ENCODE measurements at regions not wholly inside any gene's neighbourhood (a gene's known extent, or its start where the extent isn't known, plus 50 kb on each side); places are given as distances from the start of the nearest gene placed in this dataset.

GRCh38 chr2:123128951-123129350, 896.1 kb upstream of the CNTNAP5 start:
- Histone ChIP-seq H3K27me3 (ENCODE audit: low read depth, low read length) (no peaks in the 10 kb centered on the region), H3K4me3 (ENCODE audit: low read length) (no peak overlapping the region), H2AFZ (ENCODE audit: low read depth, low read length) (no peak overlapping the region), H3K4me1 (ENCODE audit: low read length) (no peaks in the 10 kb centered on the region), H3K27ac (ENCODE audit: low read length) (no peak overlapping the region), H3K9ac (ENCODE audit: low read length) (no peak overlapping the region), H3K4me2 (ENCODE audit: low read length) (no peak overlapping the region), H3K36me3 (replicated peaks; ENCODE audit: low read depth, low read length) (no peaks in the 10 kb centered on the region), H3K79me2 (ENCODE audit: low read length) (no peaks in the 10 kb centered on the region), H4K20me1 (ENCODE audit: insufficient read depth, low read length) (no peaks in the 10 kb centered on the region), H3K9me3 (ENCODE audit: insufficient read depth, low read length) (no peaks in the 10 kb centered on the region)
- no peak for TF ChIP-seq CTCF (IDR thresholded peaks at IDR 0.05; ENCODE audit: low read depth, low read length)
- no peak for TF ChIP-seq EZH2phosphoT487 (IDR thresholded peaks at IDR 0.05; ENCODE audit: low read depth)

- no peak for TF ChIP-seq CTCF (IDR thresholded peaks at IDR 0.05; ENCODE audit: low read depth, low read length)
- no peak for TF ChIP-seq EZH2phosphoT487 (IDR thresholded peaks at IDR 0.05; ENCODE audit: low read depth)
- Histone ChIP-seq H2AFZ (ENCODE audit: low read depth, low read length) (no peak overlapping the region), H3K4me3 (ENCODE audit: low read length) (no peak overlapping the region), H3K36me3 (replicated peaks; ENCODE audit: low read depth, low read length) (no peaks in the 10 kb centered on the region), H3K9me3 (ENCODE audit: insufficient read depth, low read length) (no peaks in the 10 kb centered on the region), H3K27ac (ENCODE audit: low read length) (no peak overlapping the region), H3K4me2 (ENCODE audit: low read length) (no peak overlapping the region), H3K4me1 (ENCODE audit: low read length) (no peaks in the 10 kb centered on the region), H4K20me1 (ENCODE audit: insufficient read depth, low read length) (no peaks in the 10 kb centered on the region), H3K9ac (ENCODE audit: low read length) (no peak overlapping the region), H3K27me3 (ENCODE audit: low read depth, low read length) (no peaks in the 10 kb centered on the region), H3K79me2 (ENCODE audit: low read length) (no peaks in the 10 kb centered on the region)
Measured at GRCh38 chr2:123136419-123136818, 888.7 kb upstream of the CNTNAP5 start.

- H4K20me1 ChIP-seq (ENCODE audit: insufficient read depth, low read length): no peaks in the 10 kb centered on the region
- H3K9me3 ChIP-seq (ENCODE audit: insufficient read depth, low read length): peaks cover 9% of the 10 kb centered on the region; the same call in 1 of the 2 replicates
Measured at GRCh38 chr2:123144082-123144481, 881.0 kb upstream of the CNTNAP5 start.

GRCh38 chr2:123153041-123153440, 872.0 kb upstream of the CNTNAP5 start:
- Histone ChIP-seq H3K4me1 (ENCODE audit: low read length) (no peaks in the 10 kb centered on the region), H3K79me2 (ENCODE audit: low read length) (no peaks in the 10 kb centered on the region), H3K27me3 (ENCODE audit: low read depth, low read length) (no peaks in the 10 kb centered on the region), H3K4me3 (ENCODE audit: low read length) (no peak overlapping the region), H3K9me3 (ENCODE audit: insufficient read depth, low read length) (no peaks in the 10 kb centered on the region), H3K27ac (ENCODE audit: low read length) (no peak overlapping the region), H2AFZ (ENCODE audit: low read depth, low read length) (no peak overlapping the region), H4K20me1 (ENCODE audit: insufficient read depth, low read length) (no peaks in the 10 kb centered on the region), H3K9ac (ENCODE audit: low read length) (no peak overlapping the region), H3K4me2 (ENCODE audit: low read length) (no peak overlapping the region), H3K36me3 (replicated peaks; ENCODE audit: low read depth, low read length) (no peaks in the 10 kb centered on the region)
- TF ChIP-seq CTCF (IDR thresholded peaks at IDR 0.05; ENCODE audit: low read depth, low read length) (no peak), EZH2phosphoT487 (IDR thresholded peaks at IDR 0.05; ENCODE audit: low read depth) (no peak)

More at GRCh38 chr2:123144082-123144481, 881.0 kb upstream of the CNTNAP5 start:
- Histone ChIP-seq H3K4me2 (ENCODE audit: low read length) (no peak overlapping the region), H3K79me2 (ENCODE audit: low read length) (no peaks in the 10 kb centered on the region), H3K36me3 (replicated peaks; ENCODE audit: low read depth, low read length) (no peaks in the 10 kb centered on the region), H3K27me3 (ENCODE audit: low read depth, low read length) (no peaks in the 10 kb centered on the region), H3K4me3 (ENCODE audit: low read length) (no peak overlapping the region), H3K9ac (ENCODE audit: low read length) (no peak overlapping the region), H3K4me1 (ENCODE audit: low read length) (no peaks in the 10 kb centered on the region), H2AFZ (ENCODE audit: low read depth, low read length) (no peak overlapping the region), H3K27ac (ENCODE audit: low read length) (no peak overlapping the region)
- TF ChIP-seq CTCF (IDR thresholded peaks at IDR 0.05; ENCODE audit: low read depth, low read length) (no peak), EZH2phosphoT487 (IDR thresholded peaks at IDR 0.05; ENCODE audit: low read depth) (no peak)

Data from OCI-LY3 (cell line).